ENCODE measurements at regions not wholly inside any gene's neighbourhood (a gene's known extent, or its start where the extent isn't known, plus 50 kb on each side); places are given as distances from the start of the nearest gene placed in this dataset.

- peaks cover 41% of the 10 kb centered on the region for H3K27me3 ChIP-seq (ENCODE audit: insufficient read depth, low read length)
- peak; percentile 76 for DNase-seq (ENCODE audit: insufficient read length, low spot score, missing footprints)
- no peak overlapping the region for H3K27ac ChIP-seq (ENCODE audit: low read depth, low read length)
- no peaks in the 10 kb centered on the region for H3K36me3 ChIP-seq (ENCODE audit: insufficient read depth, low read length)
- no peak overlapping the region for H3K4me2 ChIP-seq (ENCODE audit: insufficient read depth, low read length)
- H3K79me2 ChIP-seq (ENCODE audit: insufficient read depth, low read length), result no peaks in the 10 kb centered on the region
- no peak overlapping the region for H2AFZ ChIP-seq (ENCODE audit: low read length)
- H3K4me3 ChIP-seq (ENCODE audit: insufficient read depth, low read length), result no peak overlapping the region
- no peaks in the 10 kb centered on the region for H4K20me1 ChIP-seq (ENCODE audit: insufficient read depth, low read length)
- no peaks in the 10 kb centered on the region for H3K9me3 ChIP-seq (ENCODE audit: low read depth, low read length)
- H3K4me1 ChIP-seq (ENCODE audit: insufficient read depth, low read length), result peaks cover 12% of the 10 kb centered on the region
- TF ChIP-seq CTCF (IDR thresholded peaks at IDR 0.05; ENCODE audit: extremely low read depth, low read depth, low read length), result no peak
These were observed 70.2 kb upstream of the CCDC167 start for GRCh38 chr6:37569743-37570481.

- H3K36me3 ChIP-seq (ENCODE audit: insufficient read depth, low read length), result no peaks in the 10 kb centered on the region
- no peak for TF ChIP-seq CTCF (IDR thresholded peaks at IDR 0.05; ENCODE audit: extremely low read depth, low read depth, low read length)
- DNase-seq (ENCODE audit: insufficient read length, low spot score, missing footprints), result no peak
These were observed 69.6 kb upstream of the CCDC167 start for GRCh38 chr6:37569317-37569716.

GRCh38 chr6:37566950-37567349, 67.3 kb upstream of the CCDC167 start:
- Histone ChIP-seq H4K20me1 (ENCODE audit: insufficient read depth, low read length) (no peaks in the 10 kb centered on the region), H3K9me3 (ENCODE audit: low read depth, low read length) (no peaks in the 10 kb centered on the region), H3K79me2 (ENCODE audit: insufficient read depth, low read length) (no peaks in the 10 kb centered on the region), H3K27me3 (ENCODE audit: insufficient read depth, low read length) (peaks cover 40% of the 10 kb centered on the region), H3K36me3 (ENCODE audit: insufficient read depth, low read length) (no peaks in the 10 kb centered on the region), H3K27ac (ENCODE audit: low read depth, low read length) (no peak overlapping the region), H3K4me2 (ENCODE audit: insufficient read depth, low read length) (no peak overlapping the region), H2AFZ (ENCODE audit: low read length) (no peak overlapping the region), H3K4me3 (ENCODE audit: insufficient read depth, low read length) (no peak overlapping the region), H3K4me1 (ENCODE audit: insufficient read depth, low read length) (peaks cover 12% of the 10 kb centered on the region)
- no peak for DNase-seq (ENCODE audit: insufficient read length, low spot score, missing footprints)
- no peak for TF ChIP-seq CTCF (IDR thresholded peaks at IDR 0.05; ENCODE audit: extremely low read depth, low read depth, low read length)

More at GRCh38 chr6:37569317-37569716, 69.6 kb upstream of the CCDC167 start:
- Histone ChIP-seq H2AFZ (ENCODE audit: low read length) (no peak overlapping the region), H3K4me1 (ENCODE audit: insufficient read depth, low read length) (peaks cover 12% of the 10 kb centered on the region), H4K20me1 (ENCODE audit: insufficient read depth, low read length) (no peaks in the 10 kb centered on the region), H3K27me3 (ENCODE audit: insufficient read depth, low read length) (peaks cover 43% of the 10 kb centered on the region), H3K27ac (ENCODE audit: low read depth, low read length) (no peak overlapping the region), H3K9me3 (ENCODE audit: low read depth, low read length) (no peaks in the 10 kb centered on the region), H3K4me2 (ENCODE audit: insufficient read depth, low read length) (no peak overlapping the region), H3K4me3 (ENCODE audit: insufficient read depth, low read length) (no peak overlapping the region), H3K79me2 (ENCODE audit: insufficient read depth, low read length) (no peaks in the 10 kb centered on the region)

- Histone ChIP-seq H3K27me3 (ENCODE audit: insufficient read depth, low read length) (peaks cover 39% of the 10 kb centered on the region), H3K79me2 (ENCODE audit: insufficient read depth, low read length) (no peaks in the 10 kb centered on the region), H3K9me3 (ENCODE audit: low read depth, low read length) (no peaks in the 10 kb centered on the region), H3K36me3 (ENCODE audit: insufficient read depth, low read length) (no peaks in the 10 kb centered on the region), H3K4me2 (ENCODE audit: insufficient read depth, low read length) (peak overlapping the region; percentile 92), H3K4me3 (ENCODE audit: insufficient read depth, low read length) (peak overlapping the region; percentile 69), H4K20me1 (ENCODE audit: insufficient read depth, low read length) (no peaks in the 10 kb centered on the region), H3K27ac (ENCODE audit: low read depth, low read length) (no peak overlapping the region), H2AFZ (ENCODE audit: low read length) (peak overlapping the region; percentile 93), H3K4me1 (ENCODE audit: insufficient read depth, low read length) (peaks cover 12% of the 10 kb centered on the region)
- peak; percentile 74 for TF ChIP-seq CTCF (IDR thresholded peaks at IDR 0.05; ENCODE audit: extremely low read depth, low read depth, low read length)
- peak; percentile 97 for DNase-seq (ENCODE audit: insufficient read length, low spot score, missing footprints)
These were observed 66.6 kb upstream of the CCDC167 start for GRCh38 chr6:37566111-37566949.

All from osteoblast (primary cell).